Midbrain (tissue), 1 donor: ENCODE measurements at regions not wholly inside any gene's neighbourhood (a gene's known extent, or its start where the extent isn't known, plus 50 kb on each side); places are given as distances from the start of the nearest gene placed in this dataset.
"Not testable (repeated sequence)": the region's sequence is repeated elsewhere in the genome, so short reads cannot be mapped to it uniquely, and the experiment has no call there.

Experiments
- DNase-seq: peaks from one replicate; lab custom pipeline; 2025; lab: John Stamatoyannopoulos, UW

- DNase-seq: no peak
These were observed 365.1 kb upstream of the LMCD1 start for GRCh38 chr3:8136553-8136952.

GRCh38 chr3:8143186-8143585 is 358.4 kb upstream of the LMCD1 start:
- no peak for DNase-seq

GRCh38 chr3:8145661-8146060 is 356.0 kb upstream of the LMCD1 start:
- DNase-seq: no peak

- DNase-seq: no peak
These were observed 353.9 kb upstream of the LMCD1 start for GRCh38 chr3:8147711-8148110.

GRCh38 chr3:8152821-8153418 is 348.7 kb upstream of the LMCD1 start:
- no peak for DNase-seq

- DNase-seq: no peak
These were observed 347.8 kb upstream of the LMCD1 start for GRCh38 chr3:8153800-8154199.

- no peak for DNase-seq
These were observed 347.0 kb upstream of the LMCD1 start for GRCh38 chr3:8154617-8155016.

GRCh38 chr3:8156138-8156537 is 345.5 kb upstream of the LMCD1 start:
- DNase-seq: no peak

- DNase-seq: no peak
These were observed 344.8 kb upstream of the LMCD1 start for GRCh38 chr3:8156831-8157230.

- no peak for DNase-seq
These were observed 344.0 kb upstream of the LMCD1 start for GRCh38 chr3:8157640-8158039.

GRCh38 chr3:8164145-8164544 is 337.5 kb upstream of the LMCD1 start:
- no peak for DNase-seq

GRCh38 chr3:8166014-8166413 is 335.6 kb upstream of the LMCD1 start:
- DNase-seq: no peak

GRCh38 chr3:8170971-8171508 is 330.6 kb upstream of the LMCD1 start:
- DNase-seq: no peak

GRCh38 chr3:8173892-8174291 is 327.7 kb upstream of the LMCD1 start:
- DNase-seq: no peak

GRCh38 chr3:8176759-8177483 is 324.7 kb upstream of the LMCD1 start:
- not testable (repeated sequence) for DNase-seq

- DNase-seq: not testable (repeated sequence)
These were observed 323.1 kb upstream of the LMCD1 start for GRCh38 chr3:8178516-8178915.

GRCh38 chr3:8182904-8183303 is 318.7 kb upstream of the LMCD1 start:
- no peak for DNase-seq

- DNase-seq: no peak
These were observed 318.0 kb upstream of the LMCD1 start for GRCh38 chr3:8183627-8184026.

- no peak for DNase-seq
These were observed 315.4 kb upstream of the LMCD1 start for GRCh38 chr3:8186213-8186612.

GRCh38 chr3:8187996-8188395 is 313.6 kb upstream of the LMCD1 start:
- no peak for DNase-seq

GRCh38 chr3:8189051-8189450 is 312.6 kb upstream of the LMCD1 start:
- DNase-seq: no peak

- no peak for DNase-seq
These were observed 310.2 kb upstream of the LMCD1 start for GRCh38 chr3:8191406-8191805.

- no peak for DNase-seq
These were observed 304.2 kb upstream of the LMCD1 start for GRCh38 chr3:8197384-8197783.

GRCh38 chr3:8198605-8199004 is 303.0 kb upstream of the LMCD1 start:
- DNase-seq: no peak
